Psoas muscle (tissue), 7 donors: ENCODE measurements at regions not wholly inside any gene's neighbourhood (a gene's known extent, or its start where the extent isn't known, plus 50 kb on each side); places are given as distances from the start of the nearest gene placed in this dataset.

ENCODE experiments used
- ATAC-seq, 4 donors: fragments of 200-7000 bp; cut with Tn5 transposase; one replicate each; pipeline ENCODE4 v1.9.1; 2020; ENCODE audit warnings: moderate library complexity in 3 of 4, mild to moderate bottlenecking in 2 of 4
- DNase-seq, 2 donors: peaks; one replicate each; pipeline ENCODE4 v3.0.0-alpha.2; 2020
- H3K27ac ChIP-seq: fragments of 200-600 bp; one replicate; pipeline ENCODE4 v1.8.0; 2022
- H3K27me3 ChIP-seq, 3 donors: fragments of 200-600 bp in 1 of 3; one replicate each; pipeline versions ENCODE4 v1.6.1 to v1.8.0; 2013 to 2022; ENCODE audit warnings: low read length in 2 of 3, mild to moderate bottlenecking in 2 of 3, moderate library complexity in 1 of 3; ENCODE audit not compliant: insufficient read depth in 3 of 3
- H3K36me3 ChIP-seq, 2 donors: fragments of 200-600 bp in 1 of 2; one replicate each; pipeline versions ENCODE4 v1.6.1 to v1.8.0; 2013 to 2022; ENCODE audit warnings: low read depth in 1 of 2, mild to moderate bottlenecking in 1 of 2, moderate library complexity in 1 of 2; ENCODE audit not compliant: insufficient read depth in 1 of 2
- H3K4me1 ChIP-seq: fragments of 200-600 bp; one replicate; pipeline ENCODE4 v1.8.0; 2022
- H3K4me3 ChIP-seq: fragments of 200-600 bp; one replicate; pipeline ENCODE4 v1.8.0; 2022; ENCODE audit warnings: mild to moderate bottlenecking
- H3K9me3 ChIP-seq: fragments of 200-600 bp; one replicate; pipeline ENCODE4 v1.8.0; 2022
- CTCF ChIP-seq: fragments of 200-600 bp; IDR thresholded peaks from one replicate; pipeline ENCODE4 v1.8.0; 2022; ENCODE audit warnings: antibody characterized with exemption
- WGBS, 3 donors: extraction: QIAGEN DNeasy Blood & Tissue Kit; methylation state at CpG; one replicate each; pipeline versions ENCODE4 v1.1.6 to v1.1.7; 2013; 5-methylcytosine and 5-hydroxymethylcytosine counted together
- intact Hi-C, 2 donors: fragments of 100-400 bp; cut with DNase I; formaldehyde crosslinking; loops; one replicate each; pipeline versions ENCODE4 v1.11.0 to v1.14.2; 2022
- donor health status: healthy with polysubstance abuse.
- donor health status: DM: no; HTN: no; CAD: no; lungs with moderate emphysema.
- donor health status: Bipolar disorder and iron deficiency.
- donor health status: healthy.
- donor health status: DM: yes; HTN: yes; CAD: no.
- donor health status: DM: no; HTN: no; CAD: no.
- donor health status: DM: yes; HTN: yes; CAD: no.

DNA sequence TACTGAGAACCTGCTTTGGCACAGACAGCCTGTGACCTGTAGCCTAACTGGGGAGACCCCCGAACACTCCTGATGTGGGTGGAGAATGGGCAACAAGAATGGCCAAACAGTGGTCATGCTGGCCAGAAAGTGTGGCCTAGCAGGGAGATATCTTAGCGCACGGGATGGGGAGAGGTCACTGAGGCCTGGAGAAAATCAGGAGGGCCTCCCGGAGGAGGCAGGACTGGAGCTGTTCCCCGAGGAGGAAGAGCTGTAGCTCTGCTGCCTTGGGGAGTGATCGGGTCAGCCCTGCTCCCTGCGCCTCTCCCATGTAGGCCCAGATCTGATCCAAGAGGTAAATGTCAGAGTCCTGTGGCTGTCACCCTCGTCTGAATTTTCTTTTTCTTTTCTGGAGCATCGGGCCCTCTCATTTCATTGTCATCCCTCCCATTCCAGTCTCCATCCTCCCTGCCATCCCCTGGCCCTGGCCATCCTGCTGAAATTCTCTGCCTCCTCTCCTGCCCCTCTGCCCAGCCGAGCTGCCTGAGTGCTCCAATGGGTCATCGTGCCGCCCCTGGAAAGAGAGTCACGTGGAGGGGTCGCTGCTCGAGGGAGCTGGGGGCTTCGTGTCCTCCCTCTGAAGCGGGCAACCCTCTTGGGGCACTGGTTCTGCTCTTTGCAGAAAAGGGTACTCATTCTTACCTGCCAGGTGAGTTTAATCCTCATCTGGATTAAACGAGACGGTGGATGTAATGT, 242.9 kb downstream of the HAUS1 start:
- no peaks in the 10 kb centered on the region for H3K36me3 ChIP-seq
- no peaks in the 10 kb centered on the region for H3K9me3 ChIP-seq
- WGBS, 3 donors = 94 to 96% (median 96%) methylated on average over 19 of the region's 19 CpGs
- no peak overlapping the region for H3K27ac ChIP-seq
- ATAC-seq (no peak), DNase-seq (no peak)
- no peaks in the 10 kb centered on the region for H3K27me3 ChIP-seq
- intact Hi-C loops = loop anchor here in 1 of 2 donors (10.0 kb wide), 1 partner anchor 108 kb away; no protein-coding TSS in a partner anchor
- peaks cover 5% of the 10 kb centered on the region for H3K4me1 ChIP-seq
- TF ChIP-seq CTCF = no peak
- no peak overlapping the region for H3K4me3 ChIP-seq

DNA sequence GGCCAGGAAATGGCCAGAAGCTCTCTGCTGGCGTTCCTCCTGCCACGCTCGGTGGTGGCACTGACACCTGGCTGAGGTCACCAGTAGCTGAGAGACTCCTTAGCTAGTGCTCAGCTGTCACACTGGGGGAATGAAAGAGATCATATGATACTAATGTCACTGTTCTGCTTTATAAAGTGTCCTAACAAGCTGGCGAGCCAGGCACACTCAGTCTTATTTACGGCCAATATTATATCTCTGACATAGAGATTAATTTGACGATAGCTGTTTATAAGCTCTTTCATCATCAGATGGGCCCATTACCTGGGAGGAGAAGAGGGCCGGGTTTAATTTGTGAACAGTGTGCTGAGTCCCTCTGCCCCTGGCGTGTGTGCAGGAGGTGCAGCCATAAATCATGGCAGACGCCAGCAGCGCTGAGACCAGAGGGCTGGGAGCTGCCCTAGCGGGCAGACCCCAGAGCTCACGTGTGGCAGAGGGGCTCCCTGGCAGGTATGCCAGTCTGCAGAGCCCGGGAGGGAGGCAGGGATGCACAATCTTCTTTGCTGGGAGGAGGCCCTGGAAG, 246.5 kb downstream of the HAUS1 start:
- no peaks in the 10 kb centered on the region for H3K9me3 ChIP-seq
- peak overlapping the region; percentile 23 for H3K27ac ChIP-seq
- TF ChIP-seq CTCF = no peak
- peak in 1 of 4 donors; percentile 70 for ATAC-seq
- no peaks in the 10 kb centered on the region for H3K36me3 ChIP-seq
- DNase-seq = no peak
- 36 to 64% (median 44%) methylated on average over 12 to 13 of the region's 13 CpGs for WGBS, 3 donors
- H3K4me1 ChIP-seq = peaks cover 5% of the 10 kb centered on the region
- no peaks in the 10 kb centered on the region for H3K27me3 ChIP-seq
- intact Hi-C loops = no loop called here
- no peak overlapping the region for H3K4me3 ChIP-seq

DNA sequence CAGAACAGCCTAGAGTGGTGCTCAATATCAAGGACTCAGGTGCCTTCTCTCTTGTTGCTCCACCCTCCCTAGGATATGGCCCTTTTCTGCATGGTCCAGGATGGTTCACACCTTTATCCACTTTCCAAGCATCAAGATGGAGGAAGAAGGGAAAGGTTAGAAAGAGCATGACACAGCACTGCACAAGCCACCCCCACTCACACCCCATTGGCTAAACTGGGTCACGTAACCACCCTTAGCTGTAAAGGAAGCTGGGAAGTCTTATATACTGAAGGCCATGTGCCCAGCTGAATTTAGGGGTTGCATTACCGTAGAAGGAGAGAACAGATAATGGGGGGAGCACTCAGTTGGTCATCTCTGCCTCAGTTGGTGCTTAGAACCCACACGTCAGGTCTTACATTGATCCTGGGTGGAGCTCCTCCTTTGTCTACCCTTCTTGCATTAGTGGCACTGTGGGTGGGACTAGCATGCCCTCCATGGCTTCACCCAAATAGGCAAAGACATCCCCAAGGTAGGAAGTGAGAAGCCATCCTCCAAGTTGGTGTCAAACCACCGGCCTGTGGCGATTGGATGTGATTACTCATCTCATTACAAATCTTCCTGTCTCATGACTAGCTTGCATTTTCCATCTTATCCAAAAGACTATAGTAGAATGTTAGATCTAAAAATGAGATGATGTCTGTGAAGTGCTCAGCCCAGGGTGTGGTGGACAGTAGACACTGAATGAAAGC, 248.5 kb downstream of the HAUS1 start:
- Histone ChIP-seq H3K4me3 (no peak overlapping the region), H3K36me3 (no peaks in the 10 kb centered on the region), H3K4me1 (peaks cover 5% of the 10 kb centered on the region), H3K27me3 (no peaks in the 10 kb centered on the region), H3K27ac (no peak overlapping the region), H3K9me3 (no peaks in the 10 kb centered on the region)
- no peak for DNase-seq
- no peak for TF ChIP-seq CTCF
- WGBS, 3 donors = 92 to 96% (median 93%) methylated on average over 5 of the region's 5 CpGs
- no peak for ATAC-seq
- intact Hi-C loops = no loop called here

DNA sequence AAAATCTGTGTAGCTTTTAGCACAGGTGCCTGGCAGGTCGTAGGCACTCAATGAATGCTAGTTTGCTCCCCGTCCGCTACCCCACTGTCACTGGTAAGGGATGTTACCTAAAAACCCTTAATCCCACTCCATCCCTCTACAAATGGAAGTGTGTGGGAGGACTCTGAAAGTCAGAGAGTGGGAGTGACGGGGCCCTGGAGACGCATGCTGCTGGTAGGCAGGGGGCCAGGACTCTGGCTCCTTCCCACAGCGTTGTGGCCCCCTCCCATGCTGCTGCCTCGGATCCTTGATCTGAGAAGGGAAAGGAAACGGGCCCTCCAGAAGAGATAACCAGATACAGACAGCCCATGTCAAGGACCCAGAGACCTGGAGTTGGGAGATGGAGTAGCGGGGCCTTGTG, 249.3 kb downstream of the HAUS1 start:
- WGBS, 3 donors = 89 to 96% (median 92%) methylated on average over 9 of the region's 9 CpGs

More for the DNA sequence above, 249.3 kb downstream of the HAUS1 start:
- no peak overlapping the region for H3K4me3 ChIP-seq
- H3K27me3 ChIP-seq = no peaks in the 10 kb centered on the region
- DNase-seq = no peak
- H3K4me1 ChIP-seq = peaks cover 5% of the 10 kb centered on the region
- no peaks in the 10 kb centered on the region for H3K9me3 ChIP-seq
- TF ChIP-seq CTCF = no peak
- no peak for ATAC-seq
- H3K27ac ChIP-seq = no peak overlapping the region
- no peaks in the 10 kb centered on the region for H3K36me3 ChIP-seq
- intact Hi-C loops = no loop called here
